ENCODE measurements at regions not wholly inside any gene's neighbourhood (a gene's known extent, or its start where the extent isn't known, plus 50 kb on each side); places are given as distances from the start of the nearest gene placed in this dataset.

DNA sequence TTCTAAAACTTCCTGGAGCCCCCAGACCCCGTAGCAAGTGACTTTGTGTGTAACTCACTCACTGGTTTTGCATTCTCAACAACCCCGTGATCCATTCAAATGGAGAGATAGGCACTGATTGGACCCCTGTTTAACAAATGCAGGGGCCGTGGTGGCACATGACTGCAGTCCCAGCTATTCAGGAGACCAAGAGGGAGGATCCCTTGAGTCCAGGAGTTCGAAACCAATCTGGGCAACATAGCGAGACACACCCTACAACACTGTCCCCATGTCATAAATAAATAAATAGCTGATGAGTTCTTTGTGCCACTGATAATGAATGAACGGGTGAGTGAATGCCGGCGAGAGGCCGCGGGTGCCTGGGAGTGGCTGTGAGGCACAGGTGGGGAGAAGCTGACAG is 59.4 kb upstream of the PAX7 start:
- Histone ChIP-seq H3K9me3 (peaks cover 0 to 10% of the 10 kb centered on the region in 2 donors), H3K27ac (no peak overlapping the region), H3K4me3 (no peak overlapping the region), H3K4me1 (no peaks in the 10 kb centered on the region), H3K36me3 (no peaks in the 10 kb centered on the region), H3K27me3 (no peaks in the 10 kb centered on the region)
- TF ChIP-seq, protein P1, sequence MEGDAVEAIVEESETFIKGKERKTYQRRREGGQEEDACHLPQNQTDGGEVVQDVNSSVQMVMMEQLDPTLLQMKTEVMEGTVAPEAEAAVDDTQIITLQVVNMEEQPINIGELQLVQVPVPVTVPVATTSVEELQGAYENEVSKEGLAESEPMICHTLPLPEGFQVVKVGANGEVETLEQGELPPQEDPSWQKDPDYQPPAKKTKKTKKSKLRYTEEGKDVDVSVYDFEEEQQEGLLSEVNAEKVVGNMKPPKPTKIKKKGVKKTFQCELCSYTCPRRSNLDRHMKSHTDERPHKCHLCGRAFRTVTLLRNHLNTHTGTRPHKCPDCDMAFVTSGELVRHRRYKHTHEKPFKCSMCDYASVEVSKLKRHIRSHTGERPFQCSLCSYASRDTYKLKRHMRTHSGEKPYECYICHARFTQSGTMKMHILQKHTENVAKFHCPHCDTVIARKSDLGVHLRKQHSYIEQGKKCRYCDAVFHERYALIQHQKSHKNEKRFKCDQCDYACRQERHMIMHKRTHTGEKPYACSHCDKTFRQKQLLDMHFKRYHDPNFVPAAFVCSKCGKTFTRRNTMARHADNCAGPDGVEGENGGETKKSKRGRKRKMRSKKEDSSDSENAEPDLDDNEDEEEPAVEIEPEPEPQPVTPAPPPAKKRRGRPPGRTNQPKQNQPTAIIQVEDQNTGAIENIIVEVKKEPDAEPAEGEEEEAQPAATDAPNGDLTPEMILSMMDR (IDR thresholded peaks at IDR 0.05) = no peak
- DNase-seq (ENCODE audit: low spot score) = no peak

DNA sequence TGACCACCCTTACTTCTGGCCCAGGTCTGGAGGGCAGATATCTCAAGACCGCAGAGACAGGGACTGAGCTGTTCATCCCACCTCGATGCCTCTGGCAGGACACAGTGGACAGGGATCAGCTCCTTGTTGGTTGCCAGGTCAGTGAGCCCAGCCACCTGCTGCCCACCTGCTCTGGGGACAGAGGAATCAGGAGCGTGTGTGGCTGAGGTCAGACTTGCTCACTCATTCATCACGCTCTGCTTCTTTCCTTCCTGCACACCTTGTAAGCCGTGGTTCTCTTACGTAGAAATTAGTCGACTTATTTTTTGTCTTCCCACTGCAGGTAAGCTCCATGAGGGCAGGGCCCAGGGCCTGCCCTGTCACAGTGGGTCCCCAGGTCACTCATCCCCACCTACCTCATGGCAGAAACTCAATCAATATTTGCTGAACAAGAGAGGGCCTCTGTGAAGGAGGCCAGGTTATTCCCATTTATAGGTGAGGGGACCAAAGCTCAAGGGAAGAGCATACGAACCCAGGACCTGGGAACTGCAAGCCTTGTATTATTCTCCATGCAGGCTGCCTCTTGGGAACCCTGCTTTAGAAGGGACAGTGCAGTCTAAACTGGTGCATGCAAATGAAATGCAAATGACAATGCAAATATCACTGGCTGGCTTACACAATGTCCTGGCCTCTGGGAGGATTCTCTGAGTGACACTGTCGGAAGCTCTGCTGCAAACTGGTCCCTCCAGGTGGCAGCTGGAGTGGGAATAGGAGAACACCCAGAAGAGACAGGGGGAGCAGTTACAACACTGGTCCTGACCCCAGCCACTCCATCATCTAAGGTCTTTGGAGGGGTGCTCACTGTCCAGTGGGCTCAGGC is 58.4 kb upstream of the PAX7 start:
- no peak overlapping the region for H3K27ac ChIP-seq
- H3K4me1 ChIP-seq = no peaks in the 10 kb centered on the region
- H3K9me3 ChIP-seq = peaks cover 0 to 10% of the 10 kb centered on the region in 2 donors
- no peaks in the 10 kb centered on the region for H3K36me3 ChIP-seq
- no peaks in the 10 kb centered on the region for H3K27me3 ChIP-seq
- no peak overlapping the region for H3K4me3 ChIP-seq
- TF ChIP-seq, protein P1 (IDR thresholded peaks at IDR 0.05) = no peak
- DNase-seq (ENCODE audit: low spot score) = no peak

DNA sequence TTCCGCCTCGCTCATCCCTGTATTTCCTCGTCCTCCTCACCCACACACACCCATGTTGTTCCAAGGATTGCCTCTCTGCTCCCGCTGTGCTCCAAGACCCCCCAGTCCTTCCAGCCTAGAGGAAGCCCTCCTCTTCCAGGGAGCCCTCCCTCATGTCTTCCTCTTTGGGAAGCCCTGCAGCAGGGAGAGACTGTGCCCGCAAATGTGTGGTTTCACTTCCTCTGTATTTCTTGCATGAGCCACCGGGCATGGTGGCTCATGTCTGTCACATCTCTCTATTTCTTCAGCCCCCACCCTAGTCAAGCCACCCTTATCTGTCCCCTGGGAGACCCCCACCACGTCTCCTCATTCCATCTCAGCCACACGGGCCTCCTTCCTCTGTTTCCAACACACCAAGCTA is 57.5 kb upstream of the PAX7 start:
- TF ChIP-seq, protein P1 (IDR thresholded peaks at IDR 0.05) = no peak
- DNase-seq (ENCODE audit: low spot score) = no peak
- Histone ChIP-seq H3K4me3 (no peak overlapping the region), H3K9me3 (peaks cover 0 to 5% of the 10 kb centered on the region in 2 donors), H3K27me3 (no peaks in the 10 kb centered on the region), H3K36me3 (no peaks in the 10 kb centered on the region), H3K27ac (no peak overlapping the region), H3K4me1 (no peaks in the 10 kb centered on the region)

DNA sequence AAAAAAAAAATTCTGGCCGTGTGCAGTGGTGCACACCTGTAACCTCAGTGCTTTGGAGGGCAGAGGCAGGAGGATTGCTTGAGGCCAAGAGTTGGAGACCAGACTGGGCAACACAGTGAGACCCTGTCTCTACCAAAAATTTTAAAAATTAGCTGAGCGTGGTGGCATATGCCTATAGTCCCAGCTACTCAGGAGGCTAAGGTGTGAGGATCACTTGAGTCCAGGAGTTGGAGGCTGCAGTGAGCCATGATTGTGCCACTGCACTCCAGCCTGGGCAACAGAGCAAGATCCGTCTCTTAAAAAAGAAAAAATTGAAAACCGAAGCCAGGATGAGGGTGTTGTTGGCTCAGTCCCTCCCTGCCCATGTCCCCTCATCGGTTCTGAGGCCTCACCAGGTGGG is 55.9 kb upstream of the PAX7 start:
- Histone ChIP-seq H3K4me3 (no peak overlapping the region), H3K36me3 (no peaks in the 10 kb centered on the region), H3K27ac (no peak overlapping the region), H3K4me1 (no peaks in the 10 kb centered on the region), H3K9me3 (no peaks in the 10 kb centered on the region), H3K27me3 (no peaks in the 10 kb centered on the region)
- no peak for DNase-seq (ENCODE audit: low spot score)
- TF ChIP-seq, protein P1 (IDR thresholded peaks at IDR 0.05) = no peak

DNA sequence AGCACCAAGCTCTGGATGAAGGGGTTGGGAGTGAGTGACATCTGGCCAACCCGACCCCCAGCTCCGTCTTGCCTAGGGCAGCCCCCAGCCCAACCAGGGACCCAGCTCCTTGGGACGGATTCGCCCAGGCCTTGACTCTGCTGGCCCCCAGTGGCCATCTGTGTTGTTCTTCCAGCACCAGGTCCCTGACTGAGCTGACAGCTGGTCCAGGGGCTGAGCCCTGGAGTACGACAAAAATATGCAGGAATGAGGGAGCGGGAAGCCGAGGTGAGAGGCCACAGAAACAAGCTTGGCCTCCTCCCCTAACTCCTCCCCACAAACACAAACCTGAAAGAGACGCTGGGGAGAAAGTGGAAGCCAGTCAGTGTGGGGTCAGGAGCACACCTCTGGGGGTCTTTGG is 55.0 kb upstream of the PAX7 start:
- peaks cover 0 to under 1% of the 10 kb centered on the region in 2 donors for H3K27me3 ChIP-seq
- TF ChIP-seq, protein P1 (IDR thresholded peaks at IDR 0.05) = peak; percentile 70 to 74
- H3K4me1 ChIP-seq = no peaks in the 10 kb centered on the region
- H3K9me3 ChIP-seq = no peaks in the 10 kb centered on the region
- DNase-seq (ENCODE audit: low spot score) = peak; percentile 65
- no peak overlapping the region for H3K27ac ChIP-seq
- H3K4me3 ChIP-seq = no peak overlapping the region
- H3K36me3 ChIP-seq = no peaks in the 10 kb centered on the region

Data from right atrium auricular region (tissue), 2 donors.